ENCODE measurements at regions not wholly inside any gene's neighbourhood (a gene's known extent, or its start where the extent isn't known, plus 50 kb on each side); places are given as distances from the start of the nearest gene placed in this dataset.
"Not testable (repeated sequence)": the region's sequence is repeated elsewhere in the genome, so short reads cannot be mapped to it uniquely, and the experiment has no call there.

DNA sequence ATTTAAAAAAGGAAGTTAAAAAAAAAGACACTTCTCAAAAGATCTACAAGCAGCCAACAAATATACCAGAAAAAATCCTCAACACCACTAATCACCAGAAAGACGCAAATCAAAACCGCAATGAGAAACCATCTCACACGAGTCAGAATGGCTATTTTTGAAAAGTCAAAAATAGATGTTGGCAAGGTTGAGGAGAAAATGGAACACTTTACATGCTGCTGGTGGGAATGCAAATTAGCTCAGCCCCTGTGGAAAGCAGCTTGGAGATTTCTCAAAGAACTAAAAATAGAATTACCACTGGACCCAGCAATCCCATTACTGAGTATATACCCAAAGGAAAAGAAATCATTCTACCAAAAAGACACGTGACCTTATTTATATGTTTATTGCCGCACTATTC, 574.7 kb upstream of the ADAMTS9 start:
- no peak overlapping the region for H3K4me3 ChIP-seq (ENCODE audit: low read depth, low read length)
- no peaks in the 10 kb centered on the region for H3K36me3 ChIP-seq (ENCODE audit: control insufficient read depth, insufficient read depth, low read length)
- DNase-seq (ENCODE audit: low read depth) (no peak), FAIRE-seq (no peak)
- TF ChIP-seq, protein P1, sequence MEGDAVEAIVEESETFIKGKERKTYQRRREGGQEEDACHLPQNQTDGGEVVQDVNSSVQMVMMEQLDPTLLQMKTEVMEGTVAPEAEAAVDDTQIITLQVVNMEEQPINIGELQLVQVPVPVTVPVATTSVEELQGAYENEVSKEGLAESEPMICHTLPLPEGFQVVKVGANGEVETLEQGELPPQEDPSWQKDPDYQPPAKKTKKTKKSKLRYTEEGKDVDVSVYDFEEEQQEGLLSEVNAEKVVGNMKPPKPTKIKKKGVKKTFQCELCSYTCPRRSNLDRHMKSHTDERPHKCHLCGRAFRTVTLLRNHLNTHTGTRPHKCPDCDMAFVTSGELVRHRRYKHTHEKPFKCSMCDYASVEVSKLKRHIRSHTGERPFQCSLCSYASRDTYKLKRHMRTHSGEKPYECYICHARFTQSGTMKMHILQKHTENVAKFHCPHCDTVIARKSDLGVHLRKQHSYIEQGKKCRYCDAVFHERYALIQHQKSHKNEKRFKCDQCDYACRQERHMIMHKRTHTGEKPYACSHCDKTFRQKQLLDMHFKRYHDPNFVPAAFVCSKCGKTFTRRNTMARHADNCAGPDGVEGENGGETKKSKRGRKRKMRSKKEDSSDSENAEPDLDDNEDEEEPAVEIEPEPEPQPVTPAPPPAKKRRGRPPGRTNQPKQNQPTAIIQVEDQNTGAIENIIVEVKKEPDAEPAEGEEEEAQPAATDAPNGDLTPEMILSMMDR (IDR thresholded peaks at IDR 0.05; ENCODE audit: insufficient read depth, low read length, severe bottlenecking) = no peak
- H3K27me3 ChIP-seq (ENCODE audit: control insufficient read depth, insufficient read depth, low read length) = no peaks in the 10 kb centered on the region

DNA sequence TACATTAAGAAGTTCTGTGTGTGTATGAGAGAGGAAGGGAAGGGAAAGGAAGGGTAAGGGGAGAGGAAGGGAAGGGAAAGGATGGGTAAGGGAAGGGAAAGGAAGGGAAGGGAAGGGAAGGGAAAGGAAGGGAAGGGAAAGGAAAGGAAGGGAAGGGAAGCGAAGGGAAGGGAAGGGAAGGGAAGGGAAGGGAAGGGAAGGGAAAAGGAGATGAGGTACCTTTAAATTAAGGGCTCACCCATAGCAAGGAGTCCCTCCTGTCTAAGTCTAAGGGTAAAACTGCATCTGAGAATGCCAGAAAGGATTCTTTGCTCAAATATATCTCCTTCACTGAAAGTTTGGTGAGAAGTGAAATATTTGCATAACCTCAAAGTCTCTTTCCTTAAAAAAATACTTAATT, 572.1 kb upstream of the ADAMTS9 start:
- DNase-seq (ENCODE audit: low read depth) = no peak
- Histone ChIP-seq H3K4me3 (ENCODE audit: low read depth, low read length) (no peak overlapping the region), H3K36me3 (ENCODE audit: control insufficient read depth, insufficient read depth, low read length) (no peaks in the 10 kb centered on the region), H3K27me3 (ENCODE audit: control insufficient read depth, insufficient read depth, low read length) (no peaks in the 10 kb centered on the region)
- TF ChIP-seq, protein P1 (IDR thresholded peaks at IDR 0.05; ENCODE audit: insufficient read depth, low read length, severe bottlenecking) = no peak
- FAIRE-seq = no peak

DNA sequence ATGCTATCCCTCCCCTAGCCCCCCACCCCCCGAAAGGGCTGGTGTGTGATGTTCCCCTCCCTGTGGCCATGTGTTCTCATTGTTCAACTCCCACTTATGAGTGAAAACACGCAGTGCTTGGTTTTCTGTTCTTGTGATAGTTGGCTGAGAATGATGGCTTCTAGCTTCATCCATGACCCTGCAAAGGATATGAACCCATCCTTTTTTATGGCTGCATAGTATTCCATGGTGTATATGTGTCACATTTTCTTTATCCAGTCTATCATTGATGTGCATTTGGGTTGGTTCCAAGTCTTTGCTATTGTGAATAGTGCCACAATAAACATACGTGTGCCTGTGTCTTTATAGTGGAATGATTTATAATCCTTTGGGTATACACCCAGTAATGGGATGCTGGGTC, 565.1 kb upstream of the ADAMTS9 start:
- not testable (repeated sequence) for H3K27me3 ChIP-seq (ENCODE audit: control insufficient read depth, insufficient read depth, low read length); H3K4me3 ChIP-seq (ENCODE audit: low read depth, low read length); DNase-seq (ENCODE audit: low read depth); FAIRE-seq; H3K36me3 ChIP-seq (ENCODE audit: control insufficient read depth, insufficient read depth, low read length)

DNA sequence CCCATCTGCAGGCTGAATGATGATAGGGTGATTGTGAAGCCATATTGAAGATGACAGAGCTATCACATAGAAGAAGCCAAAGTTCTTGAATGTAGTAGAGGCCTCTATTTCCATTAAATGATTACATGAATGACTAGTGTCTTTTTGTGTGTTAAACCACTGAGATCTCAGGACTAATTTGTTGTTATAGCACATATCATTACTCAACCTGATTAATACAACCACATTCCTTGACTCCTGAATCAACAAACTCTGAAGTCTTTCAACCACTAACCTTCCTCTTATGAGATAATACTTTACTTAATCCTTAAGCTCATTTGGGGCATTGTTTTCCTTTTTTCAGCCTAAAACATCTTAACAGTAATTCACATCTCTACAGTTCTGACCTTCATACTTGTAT, 564.5 kb upstream of the ADAMTS9 start:
- Histone ChIP-seq H3K36me3 (ENCODE audit: control insufficient read depth, insufficient read depth, low read length) (no peaks in the 10 kb centered on the region), H3K4me3 (ENCODE audit: low read depth, low read length) (no peak overlapping the region), H3K27me3 (ENCODE audit: control insufficient read depth, insufficient read depth, low read length) (no peaks in the 10 kb centered on the region)
- FAIRE-seq (no peak), DNase-seq (ENCODE audit: low read depth) (no peak)
- TF ChIP-seq, protein P1 (IDR thresholded peaks at IDR 0.05; ENCODE audit: insufficient read depth, low read length, severe bottlenecking) = no peak

DNA sequence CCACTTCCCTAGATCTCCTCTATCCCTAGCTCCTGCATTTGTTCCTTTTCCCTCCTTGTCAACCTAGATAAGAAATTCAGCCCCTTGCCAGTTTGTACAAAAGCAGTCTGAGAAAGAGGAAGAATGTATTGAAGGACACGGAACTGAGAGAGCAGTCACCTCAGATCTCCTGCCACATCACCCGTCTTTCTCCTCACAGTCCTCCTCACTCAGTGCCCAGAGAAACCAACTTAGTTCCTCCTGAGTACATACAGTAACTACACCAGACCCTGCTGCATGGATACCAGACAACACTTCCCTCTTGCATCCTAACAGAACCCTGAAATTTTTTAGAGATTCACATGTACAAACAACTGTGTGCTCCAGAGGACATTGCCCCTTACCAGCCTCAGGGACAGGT, 563.6 kb upstream of the ADAMTS9 start:
- H3K4me3 ChIP-seq (ENCODE audit: low read depth, low read length) = no peak overlapping the region
- H3K27me3 ChIP-seq (ENCODE audit: control insufficient read depth, insufficient read depth, low read length) = no peaks in the 10 kb centered on the region
- no peaks in the 10 kb centered on the region for H3K36me3 ChIP-seq (ENCODE audit: control insufficient read depth, insufficient read depth, low read length)
- TF ChIP-seq, protein P1 (IDR thresholded peaks at IDR 0.05; ENCODE audit: insufficient read depth, low read length, severe bottlenecking) = no peak
- DNase-seq (ENCODE audit: low read depth) = no peak
- FAIRE-seq = no peak

DNA sequence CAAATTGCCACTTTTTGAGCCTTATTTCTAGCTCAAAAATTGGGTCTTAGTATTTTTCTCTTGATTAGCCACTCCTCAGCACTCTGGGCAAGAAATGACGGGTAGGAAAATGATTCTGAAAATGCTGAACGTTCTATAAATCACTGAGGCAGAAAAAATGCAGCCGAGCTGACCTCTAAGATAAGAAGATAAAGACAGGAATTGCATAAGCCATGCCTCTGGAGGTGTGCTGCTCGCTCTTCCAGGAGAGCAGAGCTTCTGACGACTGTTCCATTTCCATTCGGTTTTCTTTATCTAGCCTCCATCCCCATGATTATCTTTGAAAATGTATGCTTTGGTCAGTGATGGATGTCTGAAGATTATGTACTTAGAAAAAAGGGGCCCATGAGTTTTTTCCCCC, 558.8 kb upstream of the ADAMTS9 start:
- Histone ChIP-seq H3K27me3 (ENCODE audit: control insufficient read depth, insufficient read depth, low read length) (no peaks in the 10 kb centered on the region), H3K36me3 (ENCODE audit: control insufficient read depth, insufficient read depth, low read length) (no peaks in the 10 kb centered on the region), H3K4me3 (ENCODE audit: low read depth, low read length) (no peak overlapping the region)
- no peak for FAIRE-seq
- no peak for DNase-seq (ENCODE audit: low read depth)
- TF ChIP-seq, protein P1 (IDR thresholded peaks at IDR 0.05; ENCODE audit: insufficient read depth, low read length, severe bottlenecking) = no peak

Data from bronchial epithelial cell (primary cell).